Natural killer cell (primary cell): ENCODE measurements at regions not wholly inside any gene's neighbourhood (a gene's known extent, or its start where the extent isn't known, plus 50 kb on each side); places are given as distances from the start of the nearest gene placed in this dataset.
"Not testable (repeated sequence)": the region's sequence is repeated elsewhere in the genome, so short reads cannot be mapped to it uniquely, and the experiment has no call there.

Experiments used
- ATAC-seq, 3 donors: fragments of 150-1000 bp in 2 of 3; fragments of 200-7000 bp in 1 of 3; cut with Tn5 transposase; 1 replicate in 1 of 3; 2 replicates in 2 of 3; pipeline ENCODE4 v1.10.0; 2021; ENCODE audit warnings: mild to moderate bottlenecking in 2 of 3, moderate library complexity in 2 of 3
- DNase-seq, 2 donors: peaks; one replicate each; pipeline versions ENCODE4 v3.0.0 to v3.0.0-alpha.2; 2013 to 2021; ENCODE audit warnings: mixed read lengths in 1 of 2
- H3K27ac ChIP-seq: one replicate; pipeline ENCODE4 v1.5.1; 2013; ENCODE audit warnings: mild to moderate bottlenecking, low read length
- H3K27me3 ChIP-seq: one replicate; pipeline ENCODE4 v1.6.1; 2013; ENCODE audit warnings: low read length; ENCODE audit not compliant: control insufficient read depth, insufficient read depth
- H3K36me3 ChIP-seq: one replicate; pipeline ENCODE4 v1.6.1; 2013; ENCODE audit warnings: low read length; ENCODE audit not compliant: control insufficient read depth, insufficient read depth
- H3K4me1 ChIP-seq: one replicate; pipeline ENCODE4 v1.6.1; 2013; ENCODE audit warnings: low read length; ENCODE audit not compliant: control insufficient read depth, insufficient read depth
- H3K4me3 ChIP-seq: one replicate; pipeline ENCODE4 v1.5.1; 2013; ENCODE audit warnings: low read length
- H3K9me3 ChIP-seq: one replicate; pipeline ENCODE4 v1.6.1; 2013; ENCODE audit warnings: low read length; ENCODE audit not compliant: control insufficient read depth, insufficient read depth
- H3K27ac Mint-ChIP-seq, 2 donors: one replicate each; pipeline ENCODE4 v1.8.0; 2022; ENCODE audit warnings: mild to moderate bottlenecking in 2 of 2, mixed read lengths in 2 of 2, moderate library complexity in 1 of 2
- H3K27me3 Mint-ChIP-seq, 2 donors: one replicate each; pipeline ENCODE4 v1.8.0; 2022; ENCODE audit warnings: low read depth in 2 of 2, mixed read lengths in 2 of 2
- H3K36me3 Mint-ChIP-seq: one replicate; pipeline ENCODE4 v1.8.0; 2022; ENCODE audit warnings: mixed read lengths
- H3K4me1 Mint-ChIP-seq, 2 donors: one replicate each; pipeline ENCODE4 v1.8.0; 2022; ENCODE audit warnings: mixed read lengths in 2 of 2
- H3K4me3 Mint-ChIP-seq: one replicate; pipeline ENCODE4 v1.8.0; 2022; ENCODE audit warnings: mild to moderate bottlenecking, moderate library complexity, mixed read lengths
- H3K9me3 Mint-ChIP-seq, 2 donors: one replicate each; pipeline ENCODE4 v1.8.0; 2022; ENCODE audit warnings: mixed read lengths in 2 of 2
- WGBS: methylation state at CpG from one replicate; pipeline ENCODE4 v1.1.7; 2013; ENCODE audit warnings: missing lambda C conversion rate; ENCODE audit not compliant: insufficient coverage; 5-methylcytosine and 5-hydroxymethylcytosine counted together
- intact Hi-C: fragments of 100-400 bp; cut with micrococcal nuclease; formaldehyde crosslinking; loops from one replicate; pipeline ENCODE4 v1.14.2; 2022
- TF ChIP-seq, protein P1 (sequence below): fragments of 200-600 bp; IDR thresholded peaks from one replicate; pipeline ENCODE4 v1.8.0; 2022; ENCODE audit warnings: antibody characterized with exemption

DNA sequence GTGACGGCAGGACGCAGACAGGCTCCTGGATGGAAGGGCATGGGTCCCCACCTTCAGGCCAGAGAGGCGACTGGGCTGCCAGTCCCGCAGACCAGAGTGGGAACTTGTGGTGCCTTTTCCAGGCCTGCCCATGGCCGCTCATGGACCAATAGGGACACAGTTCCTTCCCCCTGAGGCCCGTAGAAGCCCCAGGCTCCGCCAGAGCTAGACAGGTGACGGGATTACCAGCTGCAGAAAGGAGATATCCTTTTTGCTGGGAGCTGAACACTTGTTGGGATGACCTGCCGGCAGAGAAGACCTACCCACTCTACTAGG is 73.6 kb upstream of the RASSF8 start:
- intact Hi-C loops, result no loop called here
- no peak overlapping the region for H3K27ac ChIP-seq
- H3K27ac Mint-ChIP-seq, result no peak overlapping the region
- no peaks in the 10 kb centered on the region for H3K9me3 Mint-ChIP-seq
- H3K4me1 ChIP-seq, result no peaks in the 10 kb centered on the region
- H3K36me3 Mint-ChIP-seq, result no peaks in the 10 kb centered on the region
- H3K27me3 ChIP-seq, result no peaks in the 10 kb centered on the region
- H3K9me3 ChIP-seq, result no peaks in the 10 kb centered on the region
- H3K27me3 Mint-ChIP-seq, result peaks cover 2 to 10% of the 10 kb centered on the region in 2 donors
- no peaks in the 10 kb centered on the region for H3K4me1 Mint-ChIP-seq
- H3K4me3 Mint-ChIP-seq, result no peak overlapping the region
- TF ChIP-seq, protein P1, sequence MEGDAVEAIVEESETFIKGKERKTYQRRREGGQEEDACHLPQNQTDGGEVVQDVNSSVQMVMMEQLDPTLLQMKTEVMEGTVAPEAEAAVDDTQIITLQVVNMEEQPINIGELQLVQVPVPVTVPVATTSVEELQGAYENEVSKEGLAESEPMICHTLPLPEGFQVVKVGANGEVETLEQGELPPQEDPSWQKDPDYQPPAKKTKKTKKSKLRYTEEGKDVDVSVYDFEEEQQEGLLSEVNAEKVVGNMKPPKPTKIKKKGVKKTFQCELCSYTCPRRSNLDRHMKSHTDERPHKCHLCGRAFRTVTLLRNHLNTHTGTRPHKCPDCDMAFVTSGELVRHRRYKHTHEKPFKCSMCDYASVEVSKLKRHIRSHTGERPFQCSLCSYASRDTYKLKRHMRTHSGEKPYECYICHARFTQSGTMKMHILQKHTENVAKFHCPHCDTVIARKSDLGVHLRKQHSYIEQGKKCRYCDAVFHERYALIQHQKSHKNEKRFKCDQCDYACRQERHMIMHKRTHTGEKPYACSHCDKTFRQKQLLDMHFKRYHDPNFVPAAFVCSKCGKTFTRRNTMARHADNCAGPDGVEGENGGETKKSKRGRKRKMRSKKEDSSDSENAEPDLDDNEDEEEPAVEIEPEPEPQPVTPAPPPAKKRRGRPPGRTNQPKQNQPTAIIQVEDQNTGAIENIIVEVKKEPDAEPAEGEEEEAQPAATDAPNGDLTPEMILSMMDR, result no peak
- DNase-seq, result no peak
- ATAC-seq, result no peak
- H3K4me3 ChIP-seq, result no peak overlapping the region
- 87% methylated on average over 9 of the region's 9 CpGs for WGBS
- H3K36me3 ChIP-seq, result no peaks in the 10 kb centered on the region

DNA sequence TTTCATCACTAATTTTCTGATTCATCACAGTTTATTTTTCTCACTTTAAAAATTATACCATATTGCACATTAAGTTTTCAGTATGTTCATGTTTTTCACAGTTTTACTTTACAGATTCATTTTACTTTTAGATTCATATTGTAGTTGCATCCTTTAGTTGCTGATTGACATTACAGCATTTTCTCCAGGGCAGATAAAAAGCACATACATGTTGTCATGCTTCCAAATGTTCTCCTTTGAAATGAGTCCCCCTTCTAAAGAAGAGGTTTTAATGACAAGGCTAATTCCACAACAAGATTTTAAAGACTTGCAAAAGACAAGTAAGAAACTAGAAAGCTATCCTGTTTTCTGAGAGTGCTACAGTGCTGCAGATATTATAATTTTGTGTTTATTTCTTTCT is 72.1 kb upstream of the RASSF8 start:
- no peak for ATAC-seq
- H3K36me3 Mint-ChIP-seq, result no peaks in the 10 kb centered on the region

GRCh38 chr12:25887367-25887766 is 71.1 kb upstream of the RASSF8 start:
- intact Hi-C loops, result no loop called here
- H3K4me1 Mint-ChIP-seq, result no peaks in the 10 kb centered on the region
- no peak for ATAC-seq
- Histone ChIP-seq H3K4me3 (no peak overlapping the region), H3K36me3 (no peaks in the 10 kb centered on the region), H3K27ac (no peak overlapping the region), H3K4me1 (no peaks in the 10 kb centered on the region), H3K27me3 (no peaks in the 10 kb centered on the region), H3K9me3 (no peaks in the 10 kb centered on the region)
- DNase-seq, result no peak
- H3K27ac Mint-ChIP-seq, result no peak overlapping the region
- H3K36me3 Mint-ChIP-seq, result no peaks in the 10 kb centered on the region
- H3K9me3 Mint-ChIP-seq, result peaks cover 0 to 2% of the 10 kb centered on the region in 2 donors
- WGBS, result 76% methylated on average over 3 of the region's 3 CpGs
- no peak overlapping the region for H3K4me3 Mint-ChIP-seq
- TF ChIP-seq, protein P1, result no peak
- peaks cover 0 to 10% of the 10 kb centered on the region in 2 donors for H3K27me3 Mint-ChIP-seq

More for the DNA sequence above, 72.1 kb upstream of the RASSF8 start:
- Mint-ChIP-seq H3K27ac (no peak overlapping the region), H3K27me3 (peaks cover 2 to 10% of the 10 kb centered on the region in 2 donors), H3K4me3 (no peak overlapping the region), H3K9me3 (peaks cover 0 to 2% of the 10 kb centered on the region in 2 donors), H3K4me1 (no peaks in the 10 kb centered on the region)
- no peaks in the 10 kb centered on the region for H3K27me3 ChIP-seq
- H3K4me1 ChIP-seq, result no peaks in the 10 kb centered on the region
- intact Hi-C loops, result no loop called here
- DNase-seq, result no peak
- H3K9me3 ChIP-seq, result no peaks in the 10 kb centered on the region
- TF ChIP-seq, protein P1, result no peak
- H3K4me3 ChIP-seq, result no peak overlapping the region
- no peak overlapping the region for H3K27ac ChIP-seq
- H3K36me3 ChIP-seq, result no peaks in the 10 kb centered on the region

GRCh38 chr12:25889185-25889584 is 69.3 kb upstream of the RASSF8 start:
- DNase-seq, result no peak
- no peaks in the 10 kb centered on the region for H3K27me3 ChIP-seq
- Mint-ChIP-seq H3K36me3 (no peaks in the 10 kb centered on the region), H3K4me1 (no peaks in the 10 kb centered on the region), H3K9me3 (peaks cover 0 to 2% of the 10 kb centered on the region in 2 donors), H3K27me3 (peaks cover 0 to 10% of the 10 kb centered on the region in 2 donors), H3K4me3 (no peak overlapping the region), H3K27ac (no peak overlapping the region)
- no peak for ATAC-seq
- 84% methylated on average over 6 of the region's 6 CpGs for WGBS
- TF ChIP-seq, protein P1, result no peak
- H3K4me3 ChIP-seq, result no peak overlapping the region
- H3K36me3 ChIP-seq, result no peaks in the 10 kb centered on the region
- no peak overlapping the region for H3K27ac ChIP-seq
- H3K9me3 ChIP-seq, result no peaks in the 10 kb centered on the region
- intact Hi-C loops, result no loop called here
- no peaks in the 10 kb centered on the region for H3K4me1 ChIP-seq

DNA sequence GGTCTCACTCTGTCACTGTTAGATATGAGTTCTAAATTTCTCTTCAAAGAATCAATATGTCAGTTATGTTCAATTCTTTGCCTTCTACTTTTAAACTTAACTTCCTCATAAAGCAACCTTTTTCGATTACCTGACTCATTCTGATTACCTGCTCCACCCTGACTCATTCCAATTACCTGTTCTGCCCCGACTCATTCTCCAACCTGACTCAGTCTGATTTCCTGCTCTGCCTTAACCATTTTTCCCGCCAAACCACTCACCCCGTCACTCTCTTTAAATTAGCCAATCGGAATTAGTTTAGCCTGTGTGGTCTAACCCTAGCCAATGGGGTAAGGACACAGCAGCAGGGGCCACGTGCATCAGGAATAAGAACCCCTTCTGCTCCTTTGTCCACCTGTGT is 67.4 kb upstream of the RASSF8 start:
- ATAC-seq, H3K27ac Mint-ChIP-seq, H3K9me3 Mint-ChIP-seq, intact Hi-C loops, H3K27ac ChIP-seq, H3K9me3 ChIP-seq, H3K36me3 ChIP-seq, H3K4me1 Mint-ChIP-seq, DNase-seq, H3K27me3 ChIP-seq, H3K4me1 ChIP-seq, H3K4me3 Mint-ChIP-seq, H3K4me3 ChIP-seq, H3K36me3 Mint-ChIP-seq: not testable (repeated sequence)
- 67% methylated on average over 6 of the region's 6 CpGs for WGBS
- H3K27me3 Mint-ChIP-seq, result peaks cover 0 to 10% of the 10 kb centered on the region in 2 donors
